ENCODE measurements at regions not wholly inside any gene's neighbourhood (a gene's known extent, or its start where the extent isn't known, plus 50 kb on each side); places are given as distances from the start of the nearest gene placed in this dataset.

DNA sequence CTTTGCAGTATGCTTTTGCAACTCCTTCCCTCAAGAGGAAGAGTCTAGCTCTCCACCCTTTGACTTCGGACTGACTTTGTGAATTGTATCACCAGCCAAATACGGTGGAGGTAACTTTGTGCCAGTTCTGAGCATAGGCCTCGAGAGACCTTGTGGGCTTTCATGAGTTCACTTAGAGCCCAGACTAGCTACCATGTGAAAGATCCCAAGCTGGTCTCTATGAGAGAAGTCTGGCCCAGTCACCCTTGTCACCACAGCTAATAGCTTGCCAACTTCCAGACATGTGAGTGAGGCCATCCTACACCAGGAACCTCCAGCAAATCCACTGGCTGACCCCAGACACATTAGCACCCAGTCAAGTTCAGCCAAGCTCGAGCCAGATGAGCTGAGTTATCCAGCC, 72.2 kb upstream of the EXOC4 start:
- Mint-ChIP-seq H3K36me3 (ENCODE audit: insufficient read depth in 1 of 3, low read depth in 3 of 3) (peaks cover 3 to 19% (median 4%) of the 10 kb centered on the region in 3 experiments), H3K4me3 (no peak overlapping the region), H3K4me1 (peaks cover 13 to 14% of the 10 kb centered on the region in 2 experiments), H3K9me3 (peaks cover 9 to 10% of the 10 kb centered on the region in 2 experiments), H3K27me3 (ENCODE audit: low read depth) (no peaks in the 10 kb centered on the region; the same call in 1 of the 2 replicates), H3K27ac (no peak overlapping the region)
- WGBS (ENCODE audit: extremely low coverage, insufficient read length, low lambda C conversion rate), result no CpG with 5 or more reads among the region's 4 CpGs
- Histone ChIP-seq H2BK12ac (ENCODE audit: insufficient read length, low read depth, low read length) (no peak overlapping the region), H4K8ac (replicated peaks; ENCODE audit: insufficient read length, low read depth, low read length) (no peak overlapping the region), H4K20me1 (ENCODE audit: control insufficient read depth, insufficient read depth, insufficient read length) (no peaks in the 10 kb centered on the region), H3K27me3 (ENCODE audit: insufficient read depth, low read length) (no peaks in the 10 kb centered on the region), H3K9me3 (ENCODE audit: control insufficient read depth, low read depth, low read length) (no peaks in the 10 kb centered on the region), H2BK20ac (ENCODE audit: low read depth, low read length, poor library complexity, severe bottlenecking) (no peak overlapping the region), H4K5ac (ENCODE audit: insufficient read length, low read depth, low read length) (no peak overlapping the region), H3K14ac (ENCODE audit: insufficient read depth, low read length) (no peak overlapping the region), H4K91ac (ENCODE audit: insufficient read length, low read depth, low read length) (no peak overlapping the region), H3K27ac (ENCODE audit: insufficient read length, low read depth, low read length) (no peak overlapping the region), H3K18ac (ENCODE audit: insufficient read length, low read depth, low read length) (no peak overlapping the region), H3K56ac (ENCODE audit: insufficient read length, low read depth, low read length) (no peak overlapping the region), H2BK120ac (ENCODE audit: low read depth, low read length, poor library complexity, severe bottlenecking) (no peak overlapping the region), H3K4ac (ENCODE audit: low read depth, low read length) (no peak overlapping the region), H3K4me2 (ENCODE audit: insufficient read depth, insufficient read length, low read length) (no peak overlapping the region), H2AFZ (ENCODE audit: low read length) (no peak overlapping the region), H3T11ph (ENCODE audit: low read length) (no peak overlapping the region), H3K9ac (ENCODE audit: extremely low read depth, insufficient read length, low read length) (no peak overlapping the region), H3K23ac (ENCODE audit: insufficient read length, low read depth, low read length) (no peak overlapping the region), H2AK5ac (ENCODE audit: insufficient read length, low read length) (no peak overlapping the region), H2BK5ac (ENCODE audit: insufficient read length, low read length) (no peak overlapping the region), H3K79me2 (ENCODE audit: insufficient read depth, low read length) (no peaks in the 10 kb centered on the region), H2BK15ac (ENCODE audit: low read depth, low read length) (no peak overlapping the region), H3K79me1 (ENCODE audit: insufficient read depth, low read depth, low read length, poor library complexity, severe bottlenecking) (no peaks in the 10 kb centered on the region), H3K4me1 (ENCODE audit: insufficient read depth, low read length) (0 out of 2 replicates have a peak, but pooled peaks cover 2% of the 10 kb centered on the region), H3K23me2 (ENCODE audit: insufficient read length, low read depth, low read length, poor library complexity, severe bottlenecking) (no peaks in the 10 kb centered on the region)
- TF ChIP-seq, protein P1, sequence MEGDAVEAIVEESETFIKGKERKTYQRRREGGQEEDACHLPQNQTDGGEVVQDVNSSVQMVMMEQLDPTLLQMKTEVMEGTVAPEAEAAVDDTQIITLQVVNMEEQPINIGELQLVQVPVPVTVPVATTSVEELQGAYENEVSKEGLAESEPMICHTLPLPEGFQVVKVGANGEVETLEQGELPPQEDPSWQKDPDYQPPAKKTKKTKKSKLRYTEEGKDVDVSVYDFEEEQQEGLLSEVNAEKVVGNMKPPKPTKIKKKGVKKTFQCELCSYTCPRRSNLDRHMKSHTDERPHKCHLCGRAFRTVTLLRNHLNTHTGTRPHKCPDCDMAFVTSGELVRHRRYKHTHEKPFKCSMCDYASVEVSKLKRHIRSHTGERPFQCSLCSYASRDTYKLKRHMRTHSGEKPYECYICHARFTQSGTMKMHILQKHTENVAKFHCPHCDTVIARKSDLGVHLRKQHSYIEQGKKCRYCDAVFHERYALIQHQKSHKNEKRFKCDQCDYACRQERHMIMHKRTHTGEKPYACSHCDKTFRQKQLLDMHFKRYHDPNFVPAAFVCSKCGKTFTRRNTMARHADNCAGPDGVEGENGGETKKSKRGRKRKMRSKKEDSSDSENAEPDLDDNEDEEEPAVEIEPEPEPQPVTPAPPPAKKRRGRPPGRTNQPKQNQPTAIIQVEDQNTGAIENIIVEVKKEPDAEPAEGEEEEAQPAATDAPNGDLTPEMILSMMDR (conservative IDR thresholded peaks at IDR 0.05), result no peak
- DNase-seq, result no peak
